SK-MEL-5 (cell line): ENCODE measurements at regions not wholly inside any gene's neighbourhood (a gene's known extent, or its start where the extent isn't known, plus 50 kb on each side); places are given as distances from the start of the nearest gene placed in this dataset.
"Not testable (repeated sequence)": the region's sequence is repeated elsewhere in the genome, so short reads cannot be mapped to it uniquely, and the experiment has no call there.

Experiments
- DNase-seq: peaks from one replicate; pipeline ENCODE4 v3.0.0-alpha.2; 2016; ENCODE audit warnings: low read depth, low spot score
- in situ Hi-C: cut with HindIII; loops from 2 replicates; pipeline ENCODE4 v1.10.0; 2016; ENCODE audit warnings: low sequenced_read_pairs, high pct_unique_total_duplicates, low pct_unique_long_range_greater_than_20kb

- in situ Hi-C loops = no loop called here
- DNase-seq = no peak
Observed at GRCh38 chr2:52526735-52527134, 1240.9 kb upstream of the CHAC2 start.

GRCh38 chr2:52520644-52521043 is 1247.0 kb upstream of the CHAC2 start:
- no peak for DNase-seq
- in situ Hi-C loops = no loop called here

DNA sequence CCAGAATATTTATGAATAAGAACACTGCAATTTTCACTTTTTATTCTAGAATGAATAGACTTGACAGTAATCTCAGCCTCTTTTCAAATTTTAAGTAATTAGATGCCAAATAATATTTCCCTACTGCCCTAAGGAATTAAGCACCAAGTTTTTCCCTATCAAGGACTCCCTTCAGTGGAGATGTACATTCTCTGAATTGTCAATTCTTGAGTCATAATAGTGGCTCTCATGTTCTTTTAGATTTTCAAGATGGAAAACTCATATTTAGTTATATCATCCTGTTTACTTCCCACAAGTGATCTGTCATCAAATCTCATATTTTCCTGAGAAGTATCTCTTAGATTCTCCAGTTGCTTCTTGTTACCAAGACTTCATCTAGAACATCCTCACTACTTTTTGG is 1248.9 kb upstream of the CHAC2 start:
- DNase-seq = no peak
- in situ Hi-C loops = no loop called here

GRCh38 chr2:52512760-52513159 is 1254.8 kb upstream of the CHAC2 start:
- in situ Hi-C loops = no loop called here
- no peak for DNase-seq

GRCh38 chr2:52510432-52510831 is 1257.2 kb upstream of the CHAC2 start:
- in situ Hi-C loops = no loop called here
- no peak for DNase-seq

DNA sequence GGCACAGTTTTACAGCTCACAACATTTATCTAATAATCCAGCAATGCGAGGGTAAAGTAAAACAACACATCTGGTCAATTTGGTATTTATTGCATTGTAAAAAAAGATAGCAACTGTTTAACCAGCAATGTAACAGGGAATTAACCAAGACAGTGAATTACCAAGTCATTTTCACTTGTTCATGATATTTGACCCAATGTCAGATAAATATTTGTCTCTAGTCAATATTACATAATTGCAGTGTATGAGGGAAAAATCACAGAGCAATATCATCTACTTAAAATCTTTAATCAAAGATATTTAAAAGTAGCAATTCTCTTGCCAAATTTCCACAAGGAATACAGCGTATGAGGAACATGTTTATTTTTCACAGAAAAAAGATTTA is 1265.1 kb upstream of the CHAC2 start:
- in situ Hi-C loops = no loop called here
- no peak for DNase-seq

GRCh38 chr2:52501715-52502475 is 1265.7 kb upstream of the CHAC2 start:
- in situ Hi-C loops = no loop called here

DNA sequence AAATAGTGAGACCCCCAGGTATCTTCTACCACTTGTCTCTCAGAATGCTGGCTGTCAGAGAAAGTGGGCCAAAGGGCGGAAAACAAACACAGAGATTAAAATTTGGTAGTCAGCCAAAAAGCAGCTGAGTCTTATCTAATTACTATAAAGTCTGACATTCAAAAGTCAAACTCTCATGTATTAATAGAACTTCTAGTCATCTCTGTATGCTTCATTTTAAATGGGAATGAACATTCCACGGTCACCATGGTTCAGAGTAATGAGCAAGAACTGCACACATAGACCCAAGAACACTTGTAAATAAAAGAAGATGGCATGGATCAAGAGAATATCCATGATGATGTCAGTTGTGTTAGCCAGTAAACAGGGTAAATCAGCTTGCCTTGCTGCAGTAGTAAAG is 1267.0 kb upstream of the CHAC2 start:
- DNase-seq = no peak
- in situ Hi-C loops = no loop called here

More at GRCh38 chr2:52501715-52502475, 1265.7 kb upstream of the CHAC2 start:
- DNase-seq = no peak

- no peak for DNase-seq
- in situ Hi-C loops = no loop called here
Observed at GRCh38 chr2:52498077-52498750, 1269.4 kb upstream of the CHAC2 start.

DNA sequence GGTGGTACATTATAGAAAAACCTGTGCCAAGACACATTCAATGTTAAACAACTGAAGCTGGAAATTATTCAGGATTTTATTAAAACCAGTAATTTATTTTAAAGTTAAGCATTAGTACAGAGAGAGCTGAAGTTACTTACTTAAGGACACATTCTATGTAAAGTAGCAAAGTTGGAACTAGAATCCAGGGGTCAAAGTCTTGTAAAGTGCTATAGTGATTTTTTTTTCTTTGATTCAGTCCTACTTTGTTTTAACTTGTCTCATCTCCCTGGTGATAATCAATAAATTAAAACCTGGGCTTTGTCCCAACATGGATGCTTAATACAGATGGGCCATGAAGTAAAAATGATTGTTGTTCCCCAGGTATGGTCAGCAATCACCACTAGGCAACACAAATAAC is 1271.8 kb upstream of the CHAC2 start:
- in situ Hi-C loops = no loop called here
- DNase-seq = no peak

GRCh38 chr2:52477166-52477565 is 1290.4 kb upstream of the CHAC2 start:
- in situ Hi-C loops = no loop called here

GRCh38 chr2:52475590-52475989 is 1292.0 kb upstream of the CHAC2 start:
- no peak for DNase-seq
- in situ Hi-C loops = no loop called here

More at GRCh38 chr2:52477166-52477565, 1290.4 kb upstream of the CHAC2 start:
- DNase-seq = no peak

- in situ Hi-C loops = no loop called here
- DNase-seq = no peak
Observed at GRCh38 chr2:52474091-52474490, 1293.5 kb upstream of the CHAC2 start.

DNA sequence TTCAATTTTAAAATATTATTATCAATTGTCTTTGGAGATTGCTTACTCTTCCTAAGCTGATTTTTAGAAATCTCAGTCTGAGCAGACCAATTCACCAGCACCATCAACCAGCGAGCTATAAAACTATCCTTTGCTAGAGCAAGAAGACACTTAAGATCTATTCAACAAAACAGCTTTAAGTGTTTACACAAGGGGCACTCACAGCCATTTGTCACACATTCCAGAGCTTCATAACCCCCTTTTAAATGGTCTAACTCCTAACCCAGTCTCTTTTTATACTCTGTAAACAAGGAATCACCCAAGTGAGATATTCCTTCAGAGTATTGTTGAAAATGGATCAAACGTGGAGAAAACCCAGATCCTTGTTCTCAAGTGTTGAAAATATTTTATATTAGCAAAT is 1294.1 kb upstream of the CHAC2 start:
- DNase-seq = no peak
- in situ Hi-C loops = no loop called here

GRCh38 chr2:52470457-52470856 is 1297.1 kb upstream of the CHAC2 start:
- in situ Hi-C loops, DNase-seq: not testable (repeated sequence)

- in situ Hi-C loops = no loop called here
- no peak for DNase-seq
Observed at GRCh38 chr2:52467189-52467588, 1300.4 kb upstream of the CHAC2 start.

- DNase-seq = no peak
- in situ Hi-C loops = no loop called here
Observed at GRCh38 chr2:52465287-52465686, 1302.3 kb upstream of the CHAC2 start.

GRCh38 chr2:52463457-52463856 is 1304.1 kb upstream of the CHAC2 start:
- DNase-seq = no peak
- in situ Hi-C loops = no loop called here
